Upper lobe of left lung (tissue), 4 donors: ENCODE measurements at regions not wholly inside any gene's neighbourhood (a gene's known extent, or its start where the extent isn't known, plus 50 kb on each side); places are given as distances from the start of the nearest gene placed in this dataset.

Experiments
- POLR2A ChIP-seq, 4 donors: fragments of 450-650 bp; IDR thresholded peaks; one replicate each; pipeline ENCODE4 v1.5.1; 2016 to 2017; ENCODE audit warnings: antibody characterized with exemption in 4 of 4, mild to moderate bottlenecking in 2 of 4
- POLR2AphosphoS5 ChIP-seq, 2 donors: sonication (generic); formaldehyde crosslinking; IDR thresholded peaks; one replicate each; pipeline ENCODE4 v1.5.1; 2017; ENCODE audit warnings: antibody characterized with exemption in 2 of 2
- TF ChIP-seq, protein P1 (sequence below), 6 experiments: fragments of 450-650 bp in 4 of 6; fragments of 200-600 bp in 2 of 6; sonication (generic) in 2 of 6; IDR thresholded peaks; one replicate each; pipeline ENCODE4 v1.5.1; 2016 to 2019; ENCODE audit warnings: antibody characterized with exemption in 6 of 6

DNA sequence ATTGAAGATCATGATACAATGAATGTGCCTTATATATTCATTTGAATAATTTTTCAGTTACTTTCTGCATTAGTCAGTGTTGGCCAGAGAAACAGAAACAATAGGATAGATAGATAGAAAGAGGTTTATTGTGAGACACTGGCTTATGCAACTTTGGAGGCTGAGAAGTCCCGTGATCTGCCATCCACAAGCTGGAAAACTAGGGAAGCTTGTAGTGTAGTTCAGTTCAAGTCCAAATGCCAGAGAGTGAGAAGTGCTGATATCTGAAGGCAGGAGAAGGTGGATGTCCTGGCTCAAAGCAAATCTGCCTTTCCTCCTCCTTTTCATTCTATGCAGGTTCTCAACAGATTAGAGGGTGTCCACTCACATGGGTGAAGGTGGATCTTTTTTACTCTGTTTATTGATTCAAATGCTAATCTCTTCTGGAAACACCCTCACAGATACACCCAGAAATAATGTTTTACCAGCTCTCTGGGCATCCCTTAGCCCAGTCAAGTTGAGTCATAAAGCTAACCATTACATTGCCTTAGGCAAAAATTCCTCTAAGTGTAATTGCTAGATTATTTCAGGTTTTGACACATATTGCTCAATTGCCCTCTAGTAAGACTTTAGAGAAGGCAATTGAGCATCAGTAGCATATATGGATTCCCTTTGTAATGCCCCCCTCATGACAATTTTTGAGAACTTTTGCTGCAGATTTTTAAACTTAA is 341.4 kb downstream of the LPIN1 start:
- TF ChIP-seq POLR2AphosphoS5 (IDR thresholded peaks at IDR 0.05) = no peak
- TF ChIP-seq POLR2A (IDR thresholded peaks at IDR 0.05) = no peak
- TF ChIP-seq, protein P1, sequence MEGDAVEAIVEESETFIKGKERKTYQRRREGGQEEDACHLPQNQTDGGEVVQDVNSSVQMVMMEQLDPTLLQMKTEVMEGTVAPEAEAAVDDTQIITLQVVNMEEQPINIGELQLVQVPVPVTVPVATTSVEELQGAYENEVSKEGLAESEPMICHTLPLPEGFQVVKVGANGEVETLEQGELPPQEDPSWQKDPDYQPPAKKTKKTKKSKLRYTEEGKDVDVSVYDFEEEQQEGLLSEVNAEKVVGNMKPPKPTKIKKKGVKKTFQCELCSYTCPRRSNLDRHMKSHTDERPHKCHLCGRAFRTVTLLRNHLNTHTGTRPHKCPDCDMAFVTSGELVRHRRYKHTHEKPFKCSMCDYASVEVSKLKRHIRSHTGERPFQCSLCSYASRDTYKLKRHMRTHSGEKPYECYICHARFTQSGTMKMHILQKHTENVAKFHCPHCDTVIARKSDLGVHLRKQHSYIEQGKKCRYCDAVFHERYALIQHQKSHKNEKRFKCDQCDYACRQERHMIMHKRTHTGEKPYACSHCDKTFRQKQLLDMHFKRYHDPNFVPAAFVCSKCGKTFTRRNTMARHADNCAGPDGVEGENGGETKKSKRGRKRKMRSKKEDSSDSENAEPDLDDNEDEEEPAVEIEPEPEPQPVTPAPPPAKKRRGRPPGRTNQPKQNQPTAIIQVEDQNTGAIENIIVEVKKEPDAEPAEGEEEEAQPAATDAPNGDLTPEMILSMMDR (IDR thresholded peaks at IDR 0.05) = no peak
